ENCODE measurements at regions not wholly inside any gene's neighbourhood (a gene's known extent, or its start where the extent isn't known, plus 50 kb on each side); places are given as distances from the start of the nearest gene placed in this dataset.

DNA sequence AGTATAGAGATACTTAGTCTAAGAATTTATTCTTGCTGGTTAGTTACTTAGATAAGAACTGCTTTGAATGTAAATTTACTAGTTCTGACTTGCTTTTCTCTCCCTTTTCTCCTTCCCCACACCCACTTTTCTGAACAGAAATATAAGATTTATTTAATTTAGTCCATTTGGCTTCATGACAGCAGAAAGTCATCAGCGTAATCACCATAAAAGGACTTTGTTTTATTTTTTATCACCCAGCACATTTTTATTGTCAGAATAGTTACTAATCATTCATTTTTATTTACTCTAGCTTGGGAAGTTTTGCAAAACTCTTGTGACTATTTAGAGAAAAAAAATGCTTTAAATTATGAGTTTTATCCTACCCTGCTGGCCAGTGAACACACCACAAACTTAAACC, 197.2 kb downstream of the CHRM3 start:
- Mint-ChIP-seq H3K36me3 (ENCODE audit: insufficient read depth) (no peaks in the 10 kb centered on the region), H3K4me3 (ENCODE audit: low read depth) (no peak overlapping the region), H3K27ac (no peak overlapping the region), H3K9me3 (ENCODE audit: low read depth) (no peaks in the 10 kb centered on the region), H3K27me3 (no peaks in the 10 kb centered on the region), H3K4me1 (ENCODE audit: low read depth) (peaks cover 4% of the 10 kb centered on the region)
- TF ChIP-seq, protein P1, sequence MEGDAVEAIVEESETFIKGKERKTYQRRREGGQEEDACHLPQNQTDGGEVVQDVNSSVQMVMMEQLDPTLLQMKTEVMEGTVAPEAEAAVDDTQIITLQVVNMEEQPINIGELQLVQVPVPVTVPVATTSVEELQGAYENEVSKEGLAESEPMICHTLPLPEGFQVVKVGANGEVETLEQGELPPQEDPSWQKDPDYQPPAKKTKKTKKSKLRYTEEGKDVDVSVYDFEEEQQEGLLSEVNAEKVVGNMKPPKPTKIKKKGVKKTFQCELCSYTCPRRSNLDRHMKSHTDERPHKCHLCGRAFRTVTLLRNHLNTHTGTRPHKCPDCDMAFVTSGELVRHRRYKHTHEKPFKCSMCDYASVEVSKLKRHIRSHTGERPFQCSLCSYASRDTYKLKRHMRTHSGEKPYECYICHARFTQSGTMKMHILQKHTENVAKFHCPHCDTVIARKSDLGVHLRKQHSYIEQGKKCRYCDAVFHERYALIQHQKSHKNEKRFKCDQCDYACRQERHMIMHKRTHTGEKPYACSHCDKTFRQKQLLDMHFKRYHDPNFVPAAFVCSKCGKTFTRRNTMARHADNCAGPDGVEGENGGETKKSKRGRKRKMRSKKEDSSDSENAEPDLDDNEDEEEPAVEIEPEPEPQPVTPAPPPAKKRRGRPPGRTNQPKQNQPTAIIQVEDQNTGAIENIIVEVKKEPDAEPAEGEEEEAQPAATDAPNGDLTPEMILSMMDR (IDR thresholded peaks at IDR 0.05; ENCODE audit: unreplicated experiment), result no peak
- DNase-seq (ENCODE audit: low spot score, unreplicated experiment), result no peak

DNA sequence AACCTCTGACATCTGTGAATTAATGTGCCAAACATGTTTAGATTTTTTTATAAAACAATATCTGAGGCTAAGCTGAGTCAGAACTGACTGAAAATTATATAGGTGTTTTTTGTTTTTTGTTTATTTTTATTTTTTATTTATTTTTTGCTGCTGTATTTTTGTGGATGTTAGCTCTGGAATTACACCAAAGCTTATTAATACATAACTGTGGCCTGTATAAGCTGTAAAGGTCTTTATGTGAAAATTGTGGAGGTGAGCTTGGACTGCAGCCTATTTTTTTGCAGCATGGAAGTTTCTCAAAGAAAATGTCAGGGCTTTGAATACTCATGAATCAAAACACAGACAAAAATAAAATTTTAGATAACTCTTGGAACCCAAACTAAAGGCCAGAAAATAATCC, 199.8 kb downstream of the CHRM3 start:
- Mint-ChIP-seq H3K36me3 (ENCODE audit: insufficient read depth) (no peaks in the 10 kb centered on the region), H3K4me3 (ENCODE audit: low read depth) (no peak overlapping the region), H3K27ac (no peak overlapping the region), H3K9me3 (ENCODE audit: low read depth) (no peaks in the 10 kb centered on the region), H3K27me3 (no peaks in the 10 kb centered on the region), H3K4me1 (ENCODE audit: low read depth) (peaks cover 4% of the 10 kb centered on the region)
- DNase-seq (ENCODE audit: low spot score, unreplicated experiment), result no peak
- TF ChIP-seq, protein P1 (IDR thresholded peaks at IDR 0.05; ENCODE audit: unreplicated experiment), result no peak

DNA sequence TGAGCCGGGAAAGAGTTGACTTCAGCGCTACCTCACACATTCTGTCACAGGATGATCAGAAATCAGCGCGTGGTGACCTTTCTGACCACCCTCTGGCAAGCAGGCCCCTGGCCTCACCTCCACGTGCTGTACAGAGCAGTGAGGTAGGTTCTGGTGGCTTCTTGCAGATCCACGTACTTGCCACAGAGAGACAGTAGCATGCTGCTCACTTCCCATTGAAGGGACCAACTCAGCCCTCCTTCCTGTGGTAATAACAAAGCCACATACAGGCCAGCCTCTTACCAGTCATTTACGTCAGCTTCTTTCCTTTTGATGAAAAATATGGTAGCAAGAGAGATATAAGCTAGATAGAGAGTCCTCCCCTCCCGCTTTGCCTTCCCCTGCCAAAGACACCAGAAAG, 200.7 kb downstream of the CHRM3 start:
- Mint-ChIP-seq H3K9me3 (ENCODE audit: low read depth) (no peaks in the 10 kb centered on the region), H3K27ac (peak overlapping the region; percentile 73), H3K4me1 (ENCODE audit: low read depth) (peaks cover 4% of the 10 kb centered on the region), H3K4me3 (ENCODE audit: low read depth) (no peak overlapping the region), H3K36me3 (ENCODE audit: insufficient read depth) (no peaks in the 10 kb centered on the region), H3K27me3 (no peaks in the 10 kb centered on the region)
- DNase-seq (ENCODE audit: low spot score, unreplicated experiment), result no peak
- TF ChIP-seq, protein P1 (IDR thresholded peaks at IDR 0.05; ENCODE audit: unreplicated experiment), result no peak

DNA sequence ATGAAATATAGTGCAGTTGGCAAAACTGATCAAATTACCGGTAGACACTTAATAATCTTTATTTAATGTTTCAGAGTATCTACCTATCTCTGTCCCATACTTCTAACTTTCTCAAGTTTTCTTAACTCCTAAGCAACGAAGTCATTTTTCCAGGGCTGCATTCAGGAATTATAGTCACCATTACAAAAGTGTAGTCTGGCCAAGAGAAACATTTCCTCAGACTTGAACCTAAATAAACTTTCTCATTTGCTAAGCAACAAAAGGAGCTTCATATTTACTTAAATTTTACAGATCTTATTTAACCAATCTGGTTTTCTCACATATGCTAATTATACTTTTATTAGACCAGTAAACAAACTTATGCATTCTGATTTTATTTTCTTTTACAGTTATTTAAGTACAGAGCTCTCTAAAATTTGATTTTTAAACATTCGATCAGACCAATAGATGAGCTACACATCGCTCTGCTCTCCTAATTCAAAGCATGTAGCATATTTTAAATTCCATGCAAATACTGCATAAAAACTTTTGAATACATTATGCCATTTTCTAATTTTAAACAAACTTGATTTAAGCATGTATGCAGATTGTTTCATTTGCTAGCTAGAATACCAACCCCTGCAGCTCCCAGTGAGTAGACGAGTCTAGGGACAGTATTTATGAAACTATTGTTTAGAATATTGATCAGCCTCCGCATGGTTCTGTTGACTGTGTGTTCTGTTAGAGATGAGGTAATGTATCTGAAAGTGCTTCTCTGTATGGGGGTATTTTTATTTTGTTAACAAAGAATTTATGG, 201.4 kb downstream of the CHRM3 start:
- Mint-ChIP-seq H3K27ac (peak overlapping the region; percentile 68), H3K9me3 (ENCODE audit: low read depth) (no peaks in the 10 kb centered on the region)

DNA sequence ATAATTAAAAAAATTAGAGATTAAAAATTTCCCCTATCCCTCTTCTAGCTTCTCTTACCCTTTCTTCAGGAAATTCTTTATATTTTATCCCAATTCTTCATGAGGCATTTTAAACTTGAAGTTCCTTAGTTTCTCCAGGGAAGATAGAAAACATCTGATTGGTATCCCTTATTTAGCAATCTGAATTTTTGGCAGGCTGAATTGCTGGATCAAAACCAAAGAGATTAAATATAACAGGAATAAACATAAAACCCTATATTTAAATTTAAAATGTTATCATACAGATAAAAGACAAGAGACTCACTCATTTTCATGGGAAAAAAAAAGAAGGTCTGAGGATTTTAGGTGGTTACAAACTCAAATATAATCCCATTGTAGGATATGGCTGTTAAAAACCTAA, 204.2 kb downstream of the CHRM3 start:
- Mint-ChIP-seq H3K4me1 (ENCODE audit: low read depth) (peaks cover 12% of the 10 kb centered on the region), H3K4me3 (ENCODE audit: low read depth) (no peak overlapping the region), H3K9me3 (ENCODE audit: low read depth) (no peaks in the 10 kb centered on the region), H3K36me3 (ENCODE audit: insufficient read depth) (no peaks in the 10 kb centered on the region), H3K27me3 (no peaks in the 10 kb centered on the region), H3K27ac (no peak overlapping the region)
- TF ChIP-seq, protein P1 (IDR thresholded peaks at IDR 0.05; ENCODE audit: unreplicated experiment), result no peak
- no peak for DNase-seq (ENCODE audit: low spot score, unreplicated experiment)

More for the DNA sequence above, 201.4 kb downstream of the CHRM3 start:
- H3K4me1 Mint-ChIP-seq (ENCODE audit: low read depth), result peaks cover 6% of the 10 kb centered on the region
- no peaks in the 10 kb centered on the region for H3K36me3 Mint-ChIP-seq (ENCODE audit: insufficient read depth)
- H3K27me3 Mint-ChIP-seq, result no peaks in the 10 kb centered on the region
- no peak for DNase-seq (ENCODE audit: low spot score, unreplicated experiment)
- TF ChIP-seq, protein P1 (IDR thresholded peaks at IDR 0.05; ENCODE audit: unreplicated experiment), result no peak
- H3K4me3 Mint-ChIP-seq (ENCODE audit: low read depth), result no peak overlapping the region
